ENCODE measurements at regions not wholly inside any gene's neighbourhood (a gene's known extent, or its start where the extent isn't known, plus 50 kb on each side); places are given as distances from the start of the nearest gene placed in this dataset.

- DNase-seq: no peak
These were observed 119.0 kb upstream of the USP24 start for GRCh38 chr1:55334160-55334559.

- no peak for DNase-seq
These were observed 118.3 kb upstream of the USP24 start for GRCh38 chr1:55333461-55333860.

GRCh38 chr1:55331351-55331750 lies 116.2 kb upstream of the USP24 start:
- no peak for DNase-seq

- no peak for DNase-seq
These were observed 114.8 kb upstream of the USP24 start for GRCh38 chr1:55329808-55330432.

GRCh38 chr1:55329091-55329490 lies 113.9 kb upstream of the USP24 start:
- DNase-seq: no peak

- no peak for DNase-seq
These were observed 111.5 kb upstream of the USP24 start for GRCh38 chr1:55326496-55327243.

- DNase-seq: no peak
These were observed 108.6 kb upstream of the USP24 start for GRCh38 chr1:55323760-55324159.

- no peak for DNase-seq
These were observed 107.7 kb upstream of the USP24 start for GRCh38 chr1:55322842-55323241.

GRCh38 chr1:55321942-55322341 lies 106.8 kb upstream of the USP24 start:
- DNase-seq: no peak

GRCh38 chr1:55320891-55321290 lies 105.7 kb upstream of the USP24 start:
- DNase-seq: no peak

GRCh38 chr1:55318116-55318817 lies 103.1 kb upstream of the USP24 start:
- no peak for DNase-seq

- DNase-seq: no peak
These were observed 102.5 kb upstream of the USP24 start for GRCh38 chr1:55317673-55318072.

- no peak for DNase-seq
These were observed 101.9 kb upstream of the USP24 start for GRCh38 chr1:55316947-55317662.

GRCh38 chr1:55316502-55316901 lies 101.3 kb upstream of the USP24 start:
- no peak for DNase-seq

GRCh38 chr1:55315552-55315951 lies 100.4 kb upstream of the USP24 start:
- DNase-seq: no peak

- no peak for DNase-seq
These were observed 99.6 kb upstream of the USP24 start for GRCh38 chr1:55314740-55315139.

GRCh38 chr1:55313903-55314302 lies 98.7 kb upstream of the USP24 start:
- no peak for DNase-seq

GRCh38 chr1:55311979-55312378 lies 96.8 kb upstream of the USP24 start:
- DNase-seq: no peak

- DNase-seq: no peak
These were observed 96.0 kb upstream of the USP24 start for GRCh38 chr1:55311057-55311641.

GRCh38 chr1:55310505-55310971 lies 95.4 kb upstream of the USP24 start:
- DNase-seq: no peak

- DNase-seq: no peak
These were observed 94.8 kb upstream of the USP24 start for GRCh38 chr1:55309786-55310504.

GRCh38 chr1:55309053-55309452 lies 93.9 kb upstream of the USP24 start:
- no peak for DNase-seq
